ENCODE measurements at regions not wholly inside any gene's neighbourhood (a gene's known extent, or its start where the extent isn't known, plus 50 kb on each side); places are given as distances from the start of the nearest gene placed in this dataset.

- TF ChIP-seq CTCF (IDR thresholded peaks at IDR 0.05) (no peak), ZFX (IDR thresholded peaks at IDR 0.05; ENCODE audit: borderline replicate concordance) (no peak)
Measured at GRCh38 chr6:132919045-132919860, 104.9 kb downstream of the RPS12 start.

Measured in 22Rv1 (cell line).